GM12892 (cell line): ENCODE measurements at regions not wholly inside any gene's neighbourhood (a gene's known extent, or its start where the extent isn't known, plus 50 kb on each side); places are given as distances from the start of the nearest gene placed in this dataset.

Experiments used
- POLR2A ChIP-seq: IDR thresholded peaks from 2 replicates; pipeline ENCODE4 v1.6.1; 2011; ENCODE audit warnings: low read depth, low read length, control low read depth
- POLR2AphosphoS5 ChIP-seq: IDR thresholded peaks from 2 replicates; pipeline ENCODE4 v1.6.1; 2011; ENCODE audit warnings: low read depth, low read length, control low read depth

DNA sequence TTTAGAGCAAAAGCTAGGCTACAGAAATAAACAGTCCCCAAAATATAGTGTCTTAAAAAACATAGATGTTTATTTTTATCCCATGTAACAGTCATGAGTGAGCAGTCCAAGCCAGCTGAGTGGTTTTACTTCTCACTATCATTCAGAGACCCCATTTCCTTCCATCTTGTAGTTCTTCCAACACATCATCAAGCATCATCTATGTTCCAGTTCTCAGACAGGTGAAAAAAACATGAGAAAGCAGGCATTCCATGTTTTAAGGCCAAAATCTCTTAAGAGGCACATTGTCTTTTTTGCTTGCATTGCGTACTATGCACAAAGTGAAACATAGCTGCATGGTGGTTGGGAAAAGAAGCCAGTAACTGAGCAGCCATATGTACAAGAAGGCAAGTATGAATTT is 128.6 kb downstream of the ATOH1 start:
- TF ChIP-seq POLR2AphosphoS5, result no peak
- no peak for TF ChIP-seq POLR2A
